HepG2 (cell line): ENCODE measurements at regions not wholly inside any gene's neighbourhood (a gene's known extent, or its start where the extent isn't known, plus 50 kb on each side); places are given as distances from the start of the nearest gene placed in this dataset.

ENCODE experiments used
- ATAC-seq: fragments of 200-7000 bp; cut with Tn5 transposase; 3 replicates; pipeline ENCODE4 v1.9.1; 2020; ENCODE audit warnings: mild to moderate bottlenecking, moderate library complexity
- BruUV-seq: library from RNA; stranded (reverse); fragments of 400-500 nt; replicated peaks from 2 replicates; lab custom pipeline; 2021; lab: Mats Ljungman, UMichigan
- CTCF ChIA-PET: fragments of 300-600 bp; formaldehyde crosslinking; extraction: SDS; loops from one replicate; lab custom pipeline; 2021; ENCODE audit warnings: low total read pairs, inconsistent platforms, low intra/inter-chr PET ratio; lab: Yijun Ruan, JAX
- POLR2A ChIA-PET: fragments of 350-600 bp; sonication (Branson Sonifier 250); formaldehyde crosslinking; loops from one replicate; lab custom pipeline; 2020; ENCODE audit warnings: antibody characterized with exemption, inconsistent platforms; lab: Yijun Ruan, JAX
- DNase-seq: peaks from one replicate; pipeline ENCODE4 v3.0.0-alpha.2; 2015; ENCODE audit warnings: low spot score
- FAIRE-seq: peaks from 3 replicates; lab custom pipeline; 2011; peaks lifted over from hg19 to GRCh38; lab: Jason Lieb, UNC
- H2AFZ ChIP-seq: one replicate; pipeline ENCODE4 v1.6.1; 2011; ENCODE audit warnings: low read length, inconsistent platforms
- H3K27ac ChIP-seq: fragments of 300-600 bp; 3 replicates; pipeline ENCODE4 v1.8.0; 2011; ENCODE audit warnings: mixed run types, mild to moderate bottlenecking, mixed read lengths, low read length, inconsistent platforms; ENCODE audit not compliant: insufficient read depth; ENCODE audit errors: extremely low read length
- H3K27me3 ChIP-seq, 2 experiments: fragments of 200-600 bp in 1 of 2; 2 replicates in 1 of 2; 3 replicates in 1 of 2; pipeline versions ENCODE4 v1.6.0 to v1.8.0; 2011; ENCODE audit warnings: low read length in 2 of 2, mild to moderate bottlenecking in 2 of 2, moderate library complexity in 2 of 2, inconsistent platforms in 1 of 2; ENCODE audit not compliant: insufficient read depth in 2 of 2, control insufficient read depth in 1 of 2
- H3K36me3 ChIP-seq, 2 experiments: fragments of 200-600 bp in 1 of 2; replicated peaks in 1 of 2; 2 replicates in 1 of 2; 3 replicates in 1 of 2; pipeline versions ENCODE4 v1.5.1 to v1.8.0; 2011; ENCODE audit warnings: low read length in 2 of 2, inconsistent platforms in 1 of 2; ENCODE audit not compliant: insufficient read depth in 2 of 2, control insufficient read depth in 1 of 2
- H3K4me1 ChIP-seq: 2 replicates; pipeline ENCODE4 v1.5.1; 2012; ENCODE audit warnings: low read length, inconsistent platforms; ENCODE audit not compliant: insufficient read depth
- H3K4me2 ChIP-seq: 2 replicates; pipeline ENCODE4 v1.6.0; 2011; ENCODE audit warnings: low read depth, low read length, inconsistent platforms
- H3K4me3 ChIP-seq, 3 experiments: fragments of 200-600 bp in 1 of 3; sonication (generic), shearing (Covaris generic) in 1 of 3; replicated peaks in 1 of 3; 2 replicates each; pipeline ENCODE4 v1.5.1; 2011 to 2016; ENCODE audit warnings: low read length in 3 of 3, inconsistent platforms in 2 of 3, low read depth in 2 of 3, mild to moderate bottlenecking in 2 of 3, control low read depth in 1 of 3, mixed read lengths in 1 of 3; ENCODE audit not compliant: insufficient read depth in 1 of 3
- H3K79me2 ChIP-seq: one replicate; pipeline ENCODE4 v1.6.1; 2011; ENCODE audit warnings: low read length, inconsistent platforms; ENCODE audit not compliant: insufficient read depth
- H3K9ac ChIP-seq: 2 replicates; pipeline ENCODE4 v1.6.0; 2011; ENCODE audit warnings: mild to moderate bottlenecking, low read depth, low read length, inconsistent platforms; ENCODE audit not compliant: insufficient read depth
- H3K9me3 ChIP-seq: 2 replicates; pipeline ENCODE4 v1.5.1; 2012; ENCODE audit warnings: mild to moderate bottlenecking, low read length
- H4K20me1 ChIP-seq: 2 replicates; pipeline ENCODE4 v1.6.0; 2011; ENCODE audit warnings: inconsistent platforms, mild to moderate bottlenecking, low read length, moderate library complexity; ENCODE audit not compliant: insufficient read depth
- IRF2 ChIP-seq: IDR thresholded peaks from 2 replicates; pipeline ENCODE4 v1.6.1; 2018; ENCODE audit warnings: missing genetic modification reagents, missing compliant biosample characterization
- NR1H2 ChIP-seq: sonication (generic); formaldehyde crosslinking; IDR thresholded peaks from 2 replicates; pipeline ENCODE4 v1.8.1; 2022; ENCODE audit warnings: low read depth, missing genetic modification reagents, borderline replicate concordance
- ZNF383 ChIP-seq: sonication (generic); formaldehyde crosslinking; IDR thresholded peaks from 2 replicates; pipeline ENCODE4 v1.4.0; 2020; ENCODE audit warnings: missing genetic modification reagents, mild to moderate bottlenecking, borderline replicate concordance
- WGBS: methylation state at CpG from one replicate; pipeline ENCODE4 v1.1.6; 2017; ENCODE audit warnings: low lambda C conversion rate; 5-methylcytosine and 5-hydroxymethylcytosine counted together
- in situ Hi-C: cut with HindIII; loops from 2 replicates; pipeline ENCODE4 v1.10.0; 2017; ENCODE audit warnings: low pct_unique_long_range_greater_than_20kb; ENCODE audit not compliant: extremely low pct_ligation_motif_present
- intact Hi-C: fragments of 100-400 bp; cut with micrococcal nuclease; formaldehyde crosslinking; loops from one replicate; pipeline ENCODE4 v1.10.0; 2022; ENCODE audit not compliant: unreplicated experiment
- TF ChIP-seq, protein P1 (sequence below), 2 experiments: fragments of 450-650 bp in 1 of 2; sonication (generic) in 1 of 2; formaldehyde crosslinking in 1 of 2; IDR thresholded peaks; 2 replicates each; pipeline versions ENCODE4 v1.6.1 to v1.8.0; 2016 to 2022; ENCODE audit warnings: antibody characterized with exemption in 1 of 2, mild to moderate bottlenecking in 1 of 2, missing genetic modification reagents in 1 of 2

- TF ChIP-seq IRF2 (CRISPR knock-in tag), result no peak
Measured at GRCh38 chr6:44715188-44715587, 327.7 kb downstream of the CDC5L start (continued).

- no peak overlapping the region for H3K9ac ChIP-seq
- intact Hi-C loops, result no loop called here
- DNase-seq (no peak), FAIRE-seq (no peak), ATAC-seq (no peak)
- 2% methylated on average over 6 of the region's 6 CpGs for WGBS
- no peak overlapping the region for H2AFZ ChIP-seq
- no peak overlapping the region for H3K27ac ChIP-seq
- in situ Hi-C loops, result no loop called here
- H3K27me3 ChIP-seq, result peaks cover 0 to 14% of the 10 kb centered on the region in 2 experiments; a peak in 1 of 5 replicates
- H3K4me2 ChIP-seq, result no peak overlapping the region
- BruUV-seq, result no TSS peak
- ChIA-PET CTCF (no interaction called here), POLR2A (no interaction called here)
- no peak overlapping the region for H3K4me3 ChIP-seq
- no peaks in the 10 kb centered on the region for H3K79me2 ChIP-seq
- no peaks in the 10 kb centered on the region for H4K20me1 ChIP-seq
- TF ChIP-seq NR1H2 (no peak), ZNF383 (no peak)
- TF ChIP-seq, protein P1, sequence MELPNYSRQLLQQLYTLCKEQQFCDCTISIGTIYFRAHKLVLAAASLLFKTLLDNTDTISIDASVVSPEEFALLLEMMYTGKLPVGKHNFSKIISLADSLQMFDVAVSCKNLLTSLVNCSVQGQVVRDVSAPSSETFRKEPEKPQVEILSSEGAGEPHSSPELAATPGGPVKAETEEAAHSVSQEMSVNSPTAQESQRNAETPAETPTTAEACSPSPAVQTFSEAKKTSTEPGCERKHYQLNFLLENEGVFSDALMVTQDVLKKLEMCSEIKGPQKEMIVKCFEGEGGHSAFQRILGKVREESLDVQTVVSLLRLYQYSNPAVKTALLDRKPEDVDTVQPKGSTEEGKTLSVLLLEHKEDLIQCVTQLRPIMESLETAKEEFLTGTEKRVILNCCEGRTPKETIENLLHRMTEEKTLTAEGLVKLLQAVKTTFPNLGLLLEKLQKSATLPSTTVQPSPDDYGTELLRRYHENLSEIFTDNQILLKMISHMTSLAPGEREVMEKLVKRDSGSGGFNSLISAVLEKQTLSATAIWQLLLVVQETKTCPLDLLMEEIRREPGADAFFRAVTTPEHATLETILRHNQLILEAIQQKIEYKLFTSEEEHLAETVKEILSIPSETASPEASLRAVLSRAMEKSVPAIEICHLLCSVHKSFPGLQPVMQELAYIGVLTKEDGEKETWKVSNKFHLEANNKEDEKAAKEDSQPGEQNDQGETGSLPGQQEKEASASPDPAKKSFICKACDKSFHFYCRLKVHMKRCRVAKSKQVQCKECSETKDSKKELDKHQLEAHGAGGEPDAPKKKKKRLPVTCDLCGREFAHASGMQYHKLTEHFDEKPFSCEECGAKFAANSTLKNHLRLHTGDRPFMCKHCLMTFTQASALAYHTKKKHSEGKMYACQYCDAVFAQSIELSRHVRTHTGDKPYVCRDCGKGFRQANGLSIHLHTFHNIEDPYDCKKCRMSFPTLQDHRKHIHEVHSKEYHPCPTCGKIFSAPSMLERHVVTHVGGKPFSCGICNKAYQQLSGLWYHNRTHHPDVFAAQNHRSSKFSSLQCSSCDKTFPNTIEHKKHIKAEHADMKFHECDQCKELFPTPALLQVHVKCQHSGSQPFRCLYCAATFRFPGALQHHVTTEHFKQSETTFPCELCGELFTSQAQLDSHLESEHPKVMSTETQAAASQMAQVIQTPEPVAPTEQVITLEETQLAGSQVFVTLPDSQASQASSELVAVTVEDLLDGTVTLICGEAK (IDR thresholded peaks at IDR 0.05), result no peak
- TF ChIP-seq, protein P1 (CRISPR knock-in tag; IDR thresholded peaks at IDR 0.05), result no peak
- H3K4me1 ChIP-seq, result no peaks in the 10 kb centered on the region
- no peaks in the 10 kb centered on the region for H3K9me3 ChIP-seq
- H3K36me3 ChIP-seq, result no peaks in the 10 kb centered on the region
Measured at GRCh38 chr6:44715925-44716324, 328.4 kb downstream of the CDC5L start.
